ENCODE measurements at regions not wholly inside any gene's neighbourhood (a gene's known extent, or its start where the extent isn't known, plus 50 kb on each side); places are given as distances from the start of the nearest gene placed in this dataset.

DNA sequence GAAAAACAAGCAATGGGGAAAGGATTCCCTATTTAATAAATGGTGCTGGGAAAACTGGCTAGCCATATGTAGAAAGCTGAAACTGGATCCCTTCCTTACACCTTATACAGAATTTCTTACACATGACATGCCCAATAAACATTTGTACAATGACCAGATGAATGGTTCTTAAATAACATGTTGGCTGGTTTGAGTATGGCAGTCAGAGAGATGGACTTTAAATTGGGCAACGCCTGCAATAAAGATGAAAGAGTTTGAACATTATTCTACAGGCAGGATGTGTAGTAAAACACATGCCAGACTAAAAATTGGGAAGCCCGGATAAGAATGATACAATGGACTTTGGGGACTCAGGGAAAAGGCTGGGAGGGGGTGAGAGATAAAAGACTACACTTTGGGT is 360.6 kb upstream of the KITLG start:
- Histone ChIP-seq H3K9ac (ENCODE audit: low read length in 5 of 5) (no peak overlapping the region), H3K4me1 (ENCODE audit: control insufficient read depth in 5 of 5, insufficient read depth in 5 of 5, low read length in 5 of 5) (peaks cover 0 to 1% (median under 1%) of the 10 kb centered on the region in 5 donors), H3K4me3 (ENCODE audit: low read depth in 1 of 5, low read length in 5 of 5) (no peak overlapping the region), H3K27me3 (ENCODE audit: control insufficient read depth in 5 of 5, insufficient read depth in 4 of 5, low read length in 5 of 5) (no peaks in the 10 kb centered on the region), H3K36me3 (ENCODE audit: control insufficient read depth in 5 of 5, insufficient read depth in 5 of 5, low read length in 5 of 5) (no peaks in the 10 kb centered on the region), H3K27ac (ENCODE audit: low read depth, low read length) (no peak overlapping the region), H3K9me3 (ENCODE audit: control insufficient read depth in 5 of 5, low read length in 5 of 5) (no peaks in the 10 kb centered on the region)

DNA sequence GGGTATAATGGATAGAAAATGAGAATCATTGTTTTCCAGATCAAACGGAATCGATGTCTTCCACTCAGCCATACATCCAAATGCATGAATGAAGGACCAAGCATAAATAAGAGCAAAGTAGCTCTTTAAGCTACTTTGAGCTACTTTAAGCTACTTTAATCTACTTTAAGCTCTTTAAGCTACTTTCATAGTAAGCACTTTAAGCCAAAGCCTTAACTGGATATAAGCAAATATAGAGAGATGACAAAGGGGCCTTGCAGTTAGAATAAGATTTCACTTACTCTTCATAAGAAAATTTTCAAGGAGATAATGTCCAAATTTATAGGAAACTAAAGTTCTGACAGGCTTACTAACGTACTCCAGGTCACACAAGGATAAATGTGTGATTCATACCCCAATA is 355.6 kb upstream of the KITLG start:
- Histone ChIP-seq H3K4me3 (ENCODE audit: low read depth in 1 of 5, low read length in 5 of 5) (no peak overlapping the region), H3K4me1 (ENCODE audit: control insufficient read depth in 5 of 5, insufficient read depth in 5 of 5, low read length in 5 of 5) (no peaks in the 10 kb centered on the region), H3K9ac (ENCODE audit: low read length in 5 of 5) (no peak overlapping the region), H3K9me3 (ENCODE audit: control insufficient read depth in 5 of 5, low read length in 5 of 5) (no peaks in the 10 kb centered on the region), H3K27me3 (ENCODE audit: control insufficient read depth in 5 of 5, insufficient read depth in 4 of 5, low read length in 5 of 5) (no peaks in the 10 kb centered on the region), H3K27ac (ENCODE audit: low read depth, low read length) (no peak overlapping the region), H3K36me3 (ENCODE audit: control insufficient read depth in 5 of 5, insufficient read depth in 5 of 5, low read length in 5 of 5) (no peaks in the 10 kb centered on the region)

- H3K36me3 ChIP-seq (ENCODE audit: control insufficient read depth in 5 of 5, insufficient read depth in 5 of 5, low read length in 5 of 5), result no peaks in the 10 kb centered on the region
- H3K27ac ChIP-seq (ENCODE audit: low read depth, low read length), result no peak overlapping the region
- no peaks in the 10 kb centered on the region for H3K4me1 ChIP-seq (ENCODE audit: control insufficient read depth in 5 of 5, insufficient read depth in 5 of 5, low read length in 5 of 5)
- no peak overlapping the region for H3K9ac ChIP-seq (ENCODE audit: low read length in 5 of 5)
- no peaks in the 10 kb centered on the region for H3K27me3 ChIP-seq (ENCODE audit: control insufficient read depth in 5 of 5, insufficient read depth in 4 of 5, low read length in 5 of 5)
- no peak overlapping the region for H3K4me3 ChIP-seq (ENCODE audit: low read depth in 1 of 5, low read length in 5 of 5)
- no peaks in the 10 kb centered on the region for H3K9me3 ChIP-seq (ENCODE audit: control insufficient read depth in 5 of 5, low read length in 5 of 5)
These were observed 354.0 kb upstream of the KITLG start for GRCh38 chr12:88934163-88934747.

- H3K27ac ChIP-seq (ENCODE audit: low read depth, low read length), result no peak overlapping the region
- no peak overlapping the region for H3K4me3 ChIP-seq (ENCODE audit: low read depth in 1 of 5, low read length in 5 of 5)
- no peaks in the 10 kb centered on the region for H3K27me3 ChIP-seq (ENCODE audit: control insufficient read depth in 5 of 5, insufficient read depth in 4 of 5, low read length in 5 of 5)
- no peaks in the 10 kb centered on the region for H3K9me3 ChIP-seq (ENCODE audit: control insufficient read depth in 5 of 5, low read length in 5 of 5)
- H3K36me3 ChIP-seq (ENCODE audit: control insufficient read depth in 5 of 5, insufficient read depth in 5 of 5, low read length in 5 of 5), result no peaks in the 10 kb centered on the region
- H3K9ac ChIP-seq (ENCODE audit: low read length in 5 of 5), result no peak overlapping the region
- H3K4me1 ChIP-seq (ENCODE audit: control insufficient read depth in 5 of 5, insufficient read depth in 5 of 5, low read length in 5 of 5), result no peaks in the 10 kb centered on the region
These were observed 352.2 kb upstream of the KITLG start for GRCh38 chr12:88932457-88932856.

DNA sequence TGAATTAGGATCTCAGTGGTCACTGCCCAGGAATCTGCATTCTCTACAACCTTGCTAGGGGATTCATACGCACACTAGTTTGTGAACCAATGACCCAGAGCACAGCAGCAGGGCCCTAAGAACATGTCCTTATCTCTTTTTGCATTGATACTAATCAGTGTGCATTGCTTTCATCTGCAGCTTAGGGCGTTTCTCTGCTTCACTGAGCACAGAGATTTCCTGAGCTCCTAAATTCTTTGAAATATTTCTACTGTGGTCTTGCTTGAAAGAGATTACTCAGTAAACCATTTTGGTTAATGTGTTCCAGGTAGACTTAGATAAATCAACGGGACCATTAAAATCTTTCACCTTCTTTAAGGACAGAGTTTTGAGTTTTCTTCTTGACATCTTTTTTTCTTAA is 351.3 kb upstream of the KITLG start:
- no peak overlapping the region for H3K27ac ChIP-seq (ENCODE audit: low read depth, low read length)
- H3K9ac ChIP-seq (ENCODE audit: low read length in 5 of 5), result no peak overlapping the region
- H3K36me3 ChIP-seq (ENCODE audit: control insufficient read depth in 5 of 5, insufficient read depth in 5 of 5, low read length in 5 of 5), result no peaks in the 10 kb centered on the region
- no peaks in the 10 kb centered on the region for H3K27me3 ChIP-seq (ENCODE audit: control insufficient read depth in 5 of 5, insufficient read depth in 4 of 5, low read length in 5 of 5)
- H3K4me3 ChIP-seq (ENCODE audit: low read depth in 1 of 5, low read length in 5 of 5), result no peak overlapping the region
- no peaks in the 10 kb centered on the region for H3K9me3 ChIP-seq (ENCODE audit: control insufficient read depth in 5 of 5, low read length in 5 of 5)
- H3K4me1 ChIP-seq (ENCODE audit: control insufficient read depth in 5 of 5, insufficient read depth in 5 of 5, low read length in 5 of 5), result no peaks in the 10 kb centered on the region

DNA sequence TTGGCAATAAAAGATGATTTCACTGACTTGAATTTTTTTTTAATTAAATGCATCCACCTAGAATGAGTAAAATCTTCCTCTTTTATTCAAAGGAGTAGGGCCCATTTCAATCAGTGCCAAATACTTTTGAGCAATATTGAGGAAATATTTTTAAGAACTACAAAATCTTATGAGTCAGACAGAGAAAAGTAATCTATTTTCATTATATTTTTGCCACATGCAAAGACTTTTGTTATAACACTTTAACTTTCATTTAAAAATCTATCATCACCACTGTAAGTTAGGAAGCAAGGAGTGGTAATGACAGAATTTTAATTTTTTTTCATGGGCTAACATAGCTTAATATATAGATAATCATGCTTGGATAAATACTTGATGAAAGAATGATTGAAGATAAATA is 345.2 kb upstream of the KITLG start:
- Histone ChIP-seq H3K27me3 (ENCODE audit: control insufficient read depth in 5 of 5, insufficient read depth in 4 of 5, low read length in 5 of 5) (no peaks in the 10 kb centered on the region), H3K9me3 (ENCODE audit: control insufficient read depth in 5 of 5, low read length in 5 of 5) (no peaks in the 10 kb centered on the region), H3K36me3 (ENCODE audit: control insufficient read depth in 5 of 5, insufficient read depth in 5 of 5, low read length in 5 of 5) (no peaks in the 10 kb centered on the region), H3K27ac (ENCODE audit: low read depth, low read length) (no peak overlapping the region), H3K9ac (ENCODE audit: low read length in 5 of 5) (no peak overlapping the region), H3K4me3 (ENCODE audit: low read depth in 1 of 5, low read length in 5 of 5) (no peak overlapping the region), H3K4me1 (ENCODE audit: control insufficient read depth in 5 of 5, insufficient read depth in 5 of 5, low read length in 5 of 5) (no peaks in the 10 kb centered on the region)

DNA sequence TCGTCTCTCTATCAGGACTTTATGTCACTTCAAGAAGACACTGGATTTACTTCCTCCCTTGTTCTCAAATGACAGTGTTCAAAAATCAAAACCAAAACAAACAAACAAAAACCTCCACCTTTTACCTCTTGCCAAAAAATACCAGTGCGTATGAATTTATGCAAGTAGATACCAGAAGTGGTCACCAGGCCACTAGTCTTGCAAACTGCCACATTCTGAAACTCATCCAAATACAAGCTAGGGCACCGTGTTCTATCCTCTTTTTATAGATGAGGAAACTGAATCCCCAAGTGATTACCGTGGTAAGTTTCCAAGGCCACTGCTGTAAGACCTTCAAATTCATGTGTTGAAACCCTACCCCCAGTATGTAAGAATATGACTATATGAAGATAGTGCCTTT is 343.9 kb upstream of the KITLG start:
- Histone ChIP-seq H3K27me3 (ENCODE audit: control insufficient read depth in 5 of 5, insufficient read depth in 4 of 5, low read length in 5 of 5) (no peaks in the 10 kb centered on the region), H3K4me3 (ENCODE audit: low read depth in 1 of 5, low read length in 5 of 5) (no peak overlapping the region), H3K9ac (ENCODE audit: low read length in 5 of 5) (no peak overlapping the region), H3K9me3 (ENCODE audit: control insufficient read depth in 5 of 5, low read length in 5 of 5) (peaks cover 0 to 2% (median 0%) of the 10 kb centered on the region in 5 donors), H3K27ac (ENCODE audit: low read depth, low read length) (no peak overlapping the region), H3K4me1 (ENCODE audit: control insufficient read depth in 5 of 5, insufficient read depth in 5 of 5, low read length in 5 of 5) (no peaks in the 10 kb centered on the region), H3K36me3 (ENCODE audit: control insufficient read depth in 5 of 5, insufficient read depth in 5 of 5, low read length in 5 of 5) (no peaks in the 10 kb centered on the region)

GRCh38 chr12:88923631-88924030 is 343.4 kb upstream of the KITLG start:
- Histone ChIP-seq H3K4me1 (ENCODE audit: control insufficient read depth in 5 of 5, insufficient read depth in 5 of 5, low read length in 5 of 5) (no peaks in the 10 kb centered on the region), H3K27ac (ENCODE audit: low read depth, low read length) (no peak overlapping the region), H3K9ac (ENCODE audit: low read length in 5 of 5) (no peak overlapping the region), H3K4me3 (ENCODE audit: low read depth in 1 of 5, low read length in 5 of 5) (no peak overlapping the region), H3K9me3 (ENCODE audit: control insufficient read depth in 5 of 5, low read length in 5 of 5) (peaks cover 0 to 2% (median 0%) of the 10 kb centered on the region in 5 donors), H3K27me3 (ENCODE audit: control insufficient read depth in 5 of 5, insufficient read depth in 4 of 5, low read length in 5 of 5) (no peaks in the 10 kb centered on the region), H3K36me3 (ENCODE audit: control insufficient read depth in 5 of 5, insufficient read depth in 5 of 5, low read length in 5 of 5) (no peaks in the 10 kb centered on the region)

GRCh38 chr12:88922816-88923215 is 342.5 kb upstream of the KITLG start:
- Histone ChIP-seq H3K4me1 (ENCODE audit: control insufficient read depth in 5 of 5, insufficient read depth in 5 of 5, low read length in 5 of 5) (no peaks in the 10 kb centered on the region), H3K27ac (ENCODE audit: low read depth, low read length) (no peak overlapping the region), H3K36me3 (ENCODE audit: control insufficient read depth in 5 of 5, insufficient read depth in 5 of 5, low read length in 5 of 5) (no peaks in the 10 kb centered on the region), H3K9ac (ENCODE audit: low read length in 5 of 5) (no peak overlapping the region), H3K9me3 (ENCODE audit: control insufficient read depth in 5 of 5, low read length in 5 of 5) (peaks cover 0 to 2% (median 0%) of the 10 kb centered on the region in 5 donors), H3K27me3 (ENCODE audit: control insufficient read depth in 5 of 5, insufficient read depth in 4 of 5, low read length in 5 of 5) (no peaks in the 10 kb centered on the region), H3K4me3 (ENCODE audit: low read depth in 1 of 5, low read length in 5 of 5) (no peak overlapping the region)

DNA sequence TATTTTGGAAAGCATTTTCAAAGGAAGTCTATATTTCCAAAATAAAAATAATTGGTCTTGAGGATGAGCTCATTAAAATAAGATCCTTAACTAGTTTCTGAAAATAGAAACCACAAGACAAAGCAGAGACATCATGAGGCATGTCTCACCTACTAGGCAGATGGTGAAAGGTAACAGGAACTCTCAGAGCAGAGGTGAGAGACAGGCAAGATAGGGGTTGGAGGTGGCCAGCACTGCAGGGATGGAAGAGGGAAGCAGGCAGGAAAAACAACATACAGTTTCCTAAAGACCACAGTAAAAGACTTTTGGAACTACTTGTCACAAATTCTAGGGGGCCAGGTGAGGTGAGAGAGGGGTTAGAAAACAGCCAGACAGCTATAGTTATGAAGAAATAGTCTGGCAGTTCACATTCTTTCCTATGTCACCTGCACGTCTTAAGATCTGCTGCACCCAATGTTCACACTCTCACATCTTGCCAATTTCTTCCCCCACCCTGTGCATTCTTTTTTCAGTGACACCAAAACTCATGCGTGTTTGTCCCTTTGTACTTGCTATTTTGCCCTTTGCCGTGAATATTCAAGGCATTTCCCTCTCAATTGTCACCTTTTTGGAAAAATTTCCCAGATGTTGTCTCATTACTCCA is 341.7 kb upstream of the KITLG start:
- no peaks in the 10 kb centered on the region for H3K4me1 ChIP-seq (ENCODE audit: control insufficient read depth in 5 of 5, insufficient read depth in 5 of 5, low read length in 5 of 5)
- peaks cover 0 to 2% (median 0%) of the 10 kb centered on the region in 5 donors for H3K9me3 ChIP-seq (ENCODE audit: control insufficient read depth in 5 of 5, low read length in 5 of 5)
- H3K4me3 ChIP-seq (ENCODE audit: low read depth in 1 of 5, low read length in 5 of 5), result no peak overlapping the region
- H3K36me3 ChIP-seq (ENCODE audit: control insufficient read depth in 5 of 5, insufficient read depth in 5 of 5, low read length in 5 of 5), result no peaks in the 10 kb centered on the region
- H3K27ac ChIP-seq (ENCODE audit: low read depth, low read length), result no peak overlapping the region
- no peak overlapping the region for H3K9ac ChIP-seq (ENCODE audit: low read length in 5 of 5)
- no peaks in the 10 kb centered on the region for H3K27me3 ChIP-seq (ENCODE audit: control insufficient read depth in 5 of 5, insufficient read depth in 4 of 5, low read length in 5 of 5)
